ENCODE measurements at regions not wholly inside any gene's neighbourhood (a gene's known extent, or its start where the extent isn't known, plus 50 kb on each side); places are given as distances from the start of the nearest gene placed in this dataset.

DNA sequence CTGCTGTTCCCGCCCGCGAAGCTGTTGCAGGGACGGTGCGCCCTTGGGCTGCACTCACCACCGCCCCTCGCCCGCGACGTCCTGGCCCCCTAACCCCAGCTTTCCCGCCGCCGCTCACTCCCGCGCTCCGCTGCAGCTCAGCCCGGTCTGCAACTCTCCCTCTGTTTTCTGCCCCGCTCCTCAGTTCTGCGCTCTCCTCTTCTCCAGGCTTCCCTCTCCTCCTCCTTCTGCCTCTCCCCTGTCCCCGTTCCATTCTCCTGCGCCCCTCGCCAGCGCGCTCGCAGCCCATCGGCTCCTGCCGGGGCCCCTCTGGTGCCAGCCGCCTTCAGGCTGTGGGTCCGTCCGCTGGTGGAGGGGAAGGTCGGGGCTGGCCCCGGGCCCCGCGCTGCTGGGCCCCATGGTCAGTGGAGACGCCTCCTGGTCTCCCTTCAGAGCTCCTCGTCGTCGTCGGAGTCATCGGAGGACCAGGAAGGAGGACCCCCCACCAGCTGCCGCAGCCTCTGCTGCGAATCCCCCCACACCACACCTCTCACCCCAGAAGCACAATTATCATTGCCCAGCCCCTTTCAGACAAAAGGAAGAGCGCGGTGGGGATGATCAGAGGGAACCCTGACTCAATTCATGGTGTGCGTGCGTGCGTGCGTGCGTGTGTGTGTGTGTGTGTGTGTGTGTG lies 223.2 kb upstream of the FOXF1 start:
- DNase-seq, result no peak

DNA sequence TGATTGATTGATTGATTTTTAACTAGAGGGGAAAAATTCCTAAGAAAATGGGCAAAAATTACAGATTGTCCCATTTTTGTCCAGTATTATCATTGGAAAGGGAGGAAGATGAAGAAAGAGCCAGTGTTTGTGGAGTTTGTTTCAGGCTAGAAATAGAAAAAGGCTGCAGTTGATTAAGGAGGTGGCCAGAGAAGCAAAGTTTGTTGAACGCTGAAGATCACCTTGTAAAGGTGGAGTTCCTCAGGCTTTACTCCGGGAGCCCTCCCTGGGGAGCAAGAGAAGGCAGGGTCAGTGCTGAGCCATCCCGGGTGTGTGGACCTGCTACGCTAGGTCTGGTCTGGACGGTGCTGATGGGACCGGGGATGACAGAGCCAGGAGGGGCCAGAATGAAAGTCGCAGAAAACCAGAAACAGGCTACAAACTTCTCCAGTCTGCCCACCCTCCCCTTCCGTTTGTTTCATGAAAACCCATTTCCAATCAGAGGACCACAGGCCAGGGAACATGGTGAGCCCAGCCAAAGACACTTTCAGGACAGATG lies 222.6 kb upstream of the FOXF1 start:
- DNase-seq, result no peak

DNA sequence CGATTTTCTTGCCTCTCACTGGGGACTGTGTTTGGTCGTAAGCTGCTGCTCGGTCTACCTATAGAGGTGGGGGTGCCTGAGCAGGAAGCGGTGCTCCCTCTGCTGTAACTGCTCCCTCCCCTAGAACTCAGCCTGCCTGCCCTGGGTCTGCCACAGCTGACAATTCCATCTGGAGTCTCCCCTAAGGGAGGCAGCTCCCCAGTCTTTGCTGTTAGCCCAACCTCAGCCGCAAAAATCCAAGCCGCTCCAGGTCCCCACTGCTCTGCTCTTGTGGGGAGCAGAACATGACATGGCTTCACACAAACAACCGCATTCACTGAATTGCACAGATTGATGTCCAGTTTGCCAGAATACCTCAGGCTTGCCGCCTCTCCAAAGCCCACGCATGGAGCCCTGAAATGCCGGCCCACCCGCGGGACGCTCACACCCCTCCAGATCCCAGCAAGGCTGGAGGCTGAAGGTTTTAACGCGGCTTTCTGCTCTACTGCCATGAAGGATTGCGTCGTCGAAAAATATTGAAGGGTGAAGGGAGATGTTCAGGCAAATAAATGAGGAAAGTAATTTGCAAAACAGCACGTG lies 221.5 kb upstream of the FOXF1 start:
- DNase-seq, result no peak

DNA sequence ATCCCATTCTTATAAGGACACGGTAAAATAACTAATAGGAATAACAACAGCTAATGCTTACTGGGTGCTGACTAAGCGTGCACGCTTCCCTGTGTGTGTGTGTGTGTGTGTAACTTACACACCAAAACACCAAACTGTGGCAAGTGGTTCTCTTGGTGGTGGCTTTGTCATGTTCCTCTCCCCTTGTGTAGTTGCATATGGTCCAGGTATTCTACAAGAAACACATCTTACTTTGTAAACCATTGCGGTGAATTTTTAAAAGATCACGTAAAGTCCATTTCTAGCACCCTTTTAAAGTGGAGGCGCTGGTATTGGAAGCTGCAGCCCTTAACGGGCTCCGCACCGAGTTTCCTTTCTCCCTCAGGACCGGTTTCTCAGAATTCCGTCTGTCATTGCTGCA lies 221.0 kb upstream of the FOXF1 start:
- no peak for DNase-seq

DNA sequence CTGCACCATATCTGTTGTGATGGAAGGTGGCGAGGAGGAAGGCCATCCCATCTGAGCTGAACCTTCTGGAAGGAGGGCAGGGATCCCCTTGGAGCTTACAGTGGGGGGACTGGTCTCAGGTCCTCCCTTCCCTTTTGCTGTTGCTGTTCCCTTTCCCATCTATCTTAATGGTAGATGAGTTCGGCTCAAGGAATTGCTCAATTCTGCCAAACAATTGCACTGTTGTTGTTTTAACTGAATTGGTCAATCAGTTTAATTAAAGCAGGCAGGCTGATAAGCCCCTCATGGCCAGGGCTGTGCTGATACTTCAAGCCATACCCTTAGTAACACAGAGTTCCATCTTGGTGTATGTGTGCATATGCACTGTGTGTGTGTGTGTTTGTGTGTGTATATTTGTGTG lies 220.4 kb upstream of the FOXF1 start:
- no peak for DNase-seq

DNA sequence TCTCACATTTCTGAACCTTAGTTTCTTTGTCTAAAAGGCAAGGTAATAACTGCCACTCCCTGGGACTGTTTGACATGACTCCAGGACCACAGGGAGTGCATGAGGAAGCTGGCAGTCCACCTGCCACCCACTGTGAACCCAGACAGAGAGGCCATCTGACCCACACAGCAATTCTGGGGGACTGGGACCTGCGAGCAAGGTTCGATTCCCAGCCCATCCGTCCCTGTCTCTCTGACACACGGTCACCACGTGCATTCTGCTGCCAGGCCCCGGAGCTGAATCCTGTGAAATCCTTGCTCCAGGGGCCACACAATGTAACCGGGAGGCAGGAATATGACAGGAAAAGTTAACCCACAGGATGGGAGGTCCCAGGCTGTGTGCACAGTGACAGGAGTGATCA lies 218.8 kb upstream of the FOXF1 start:
- DNase-seq, result no peak

DNA sequence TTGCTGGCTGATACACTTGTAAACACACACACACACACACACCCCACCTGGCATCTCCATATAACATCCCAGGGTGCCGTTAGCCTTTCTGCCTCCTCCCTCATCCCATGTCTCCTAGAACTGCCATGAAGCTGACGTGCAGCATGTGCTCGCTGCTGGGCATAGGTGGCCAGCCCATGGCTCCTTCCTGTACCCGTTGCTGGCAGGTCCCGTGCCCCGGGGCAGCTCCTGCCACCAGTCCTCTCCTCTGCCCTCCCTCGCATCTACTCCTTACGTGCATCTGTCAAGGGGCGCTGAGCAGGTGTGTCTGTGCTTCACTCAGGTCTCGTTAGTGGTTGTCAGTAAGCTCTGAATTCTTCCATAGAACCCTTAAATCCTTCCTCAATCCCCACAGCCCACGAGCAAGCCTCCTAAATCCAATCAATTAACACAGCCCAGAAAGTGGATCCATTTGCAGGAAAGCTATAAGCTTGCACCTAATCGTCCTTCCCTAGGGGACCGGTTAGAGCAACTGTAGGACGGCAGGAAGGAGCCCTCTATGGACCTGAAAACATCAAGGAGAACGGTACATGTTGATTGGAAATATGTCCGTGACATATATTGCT lies 218.1 kb upstream of the FOXF1 start:
- DNase-seq, result no peak

DNA sequence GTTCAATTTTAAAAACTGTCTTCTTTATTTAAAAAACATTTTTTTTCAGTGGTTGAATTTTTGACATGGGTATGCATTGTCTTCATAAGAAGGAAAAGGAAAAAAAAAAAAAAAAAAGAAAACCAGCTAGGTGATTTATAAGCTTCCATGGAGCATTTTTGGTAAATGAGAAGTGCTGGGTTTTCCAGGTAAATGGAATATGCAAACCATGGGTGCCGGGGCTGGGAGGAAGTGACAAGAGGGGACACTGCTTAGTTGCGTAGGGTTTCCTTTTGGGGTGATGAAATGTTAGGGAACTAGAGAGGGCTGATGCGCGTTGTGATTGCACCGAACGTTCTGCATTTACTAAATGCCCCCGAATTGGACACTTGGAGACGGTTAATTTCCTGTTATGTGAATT lies 217.4 kb upstream of the FOXF1 start:
- no peak for DNase-seq

DNA sequence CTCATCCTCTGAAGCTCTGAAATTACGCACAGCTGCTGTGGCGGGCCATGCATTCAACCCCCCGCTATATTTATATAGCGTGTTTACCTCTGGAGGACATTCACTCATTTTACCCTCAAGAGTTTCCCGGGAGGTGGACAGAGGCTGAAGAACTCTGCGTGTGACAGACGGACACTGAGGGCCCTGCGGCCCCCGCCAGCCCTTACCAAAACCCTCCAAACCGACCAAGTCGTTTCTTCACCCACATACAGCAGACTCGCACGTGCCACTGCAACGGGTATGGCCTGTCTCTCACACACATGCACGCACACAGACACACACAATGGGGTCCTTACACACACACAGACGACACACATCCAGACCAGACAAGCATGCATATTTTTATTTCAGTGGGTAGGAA lies 216.4 kb upstream of the FOXF1 start:
- DNase-seq, result no peak

DNA sequence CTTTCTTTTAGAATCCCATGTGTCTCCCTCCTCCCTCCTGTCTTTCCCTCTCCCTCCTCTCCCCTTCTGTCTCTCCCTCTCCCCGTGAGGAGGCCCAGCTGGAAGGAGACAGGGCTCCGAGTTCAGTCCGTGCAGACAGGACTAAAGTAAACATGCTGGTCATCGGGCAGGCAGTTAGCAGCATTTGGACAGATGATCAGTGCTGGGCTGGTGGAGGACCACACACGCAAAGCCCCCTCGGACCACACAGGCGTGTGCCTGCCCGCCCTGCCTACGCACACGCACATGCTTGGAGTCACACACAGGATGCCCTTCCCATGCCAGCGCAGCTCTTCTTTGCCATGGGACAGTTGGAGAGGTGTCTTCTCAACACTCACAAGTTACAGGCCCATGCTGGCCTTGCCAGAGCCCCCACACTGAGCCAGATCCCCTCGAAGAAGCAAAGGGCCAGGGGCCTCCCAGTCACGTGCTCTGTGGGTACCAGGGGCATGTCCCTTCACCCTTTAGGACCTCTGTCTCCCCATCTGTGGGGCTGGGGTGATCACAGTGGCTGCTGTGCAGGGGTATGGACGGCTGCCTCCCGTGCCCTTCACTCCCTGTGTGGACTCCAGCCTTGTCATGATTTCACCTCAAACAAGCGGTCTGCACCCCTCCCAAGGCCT lies 215.7 kb upstream of the FOXF1 start:
- no peak for DNase-seq

DNA sequence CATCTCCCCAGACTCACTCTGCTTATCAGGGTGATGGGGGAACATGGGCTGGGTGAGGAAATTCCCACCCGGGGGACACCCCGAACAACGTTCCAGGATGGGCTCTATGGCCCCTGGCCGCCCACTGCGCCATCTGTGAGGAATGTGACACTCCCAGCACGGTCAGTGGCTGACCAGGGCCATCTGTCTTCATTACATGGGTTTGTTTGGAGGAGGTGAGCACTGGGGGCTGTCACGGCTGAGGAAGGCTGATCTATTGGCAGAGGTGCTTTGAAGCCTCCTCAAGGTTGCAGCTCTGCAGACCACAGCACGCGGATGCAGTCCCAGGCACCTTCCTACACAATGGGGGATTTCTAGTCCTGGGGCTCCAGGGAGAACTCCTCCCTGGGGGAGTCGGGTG lies 214.1 kb upstream of the FOXF1 start:
- no peak for DNase-seq

DNA sequence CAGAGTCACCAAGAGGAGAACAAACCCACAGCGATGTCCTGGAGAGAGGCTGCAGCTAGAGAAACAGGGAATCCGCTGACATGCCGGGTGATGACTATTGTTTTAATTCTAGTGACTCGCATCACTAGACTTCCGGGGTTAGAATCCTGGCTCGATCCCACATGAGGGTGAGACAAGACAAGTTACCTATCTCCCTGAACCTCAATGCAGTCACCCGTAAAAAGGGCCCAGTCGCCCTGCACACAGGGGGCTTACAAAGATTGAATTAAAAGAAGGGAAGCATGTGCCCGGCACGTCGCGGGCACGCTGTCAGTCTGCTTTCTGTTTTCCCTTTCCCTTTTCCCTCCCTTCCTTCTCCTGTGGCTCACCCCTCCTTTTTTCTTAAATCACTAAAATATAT lies 212.9 kb upstream of the FOXF1 start:
- DNase-seq, result no peak

DNA sequence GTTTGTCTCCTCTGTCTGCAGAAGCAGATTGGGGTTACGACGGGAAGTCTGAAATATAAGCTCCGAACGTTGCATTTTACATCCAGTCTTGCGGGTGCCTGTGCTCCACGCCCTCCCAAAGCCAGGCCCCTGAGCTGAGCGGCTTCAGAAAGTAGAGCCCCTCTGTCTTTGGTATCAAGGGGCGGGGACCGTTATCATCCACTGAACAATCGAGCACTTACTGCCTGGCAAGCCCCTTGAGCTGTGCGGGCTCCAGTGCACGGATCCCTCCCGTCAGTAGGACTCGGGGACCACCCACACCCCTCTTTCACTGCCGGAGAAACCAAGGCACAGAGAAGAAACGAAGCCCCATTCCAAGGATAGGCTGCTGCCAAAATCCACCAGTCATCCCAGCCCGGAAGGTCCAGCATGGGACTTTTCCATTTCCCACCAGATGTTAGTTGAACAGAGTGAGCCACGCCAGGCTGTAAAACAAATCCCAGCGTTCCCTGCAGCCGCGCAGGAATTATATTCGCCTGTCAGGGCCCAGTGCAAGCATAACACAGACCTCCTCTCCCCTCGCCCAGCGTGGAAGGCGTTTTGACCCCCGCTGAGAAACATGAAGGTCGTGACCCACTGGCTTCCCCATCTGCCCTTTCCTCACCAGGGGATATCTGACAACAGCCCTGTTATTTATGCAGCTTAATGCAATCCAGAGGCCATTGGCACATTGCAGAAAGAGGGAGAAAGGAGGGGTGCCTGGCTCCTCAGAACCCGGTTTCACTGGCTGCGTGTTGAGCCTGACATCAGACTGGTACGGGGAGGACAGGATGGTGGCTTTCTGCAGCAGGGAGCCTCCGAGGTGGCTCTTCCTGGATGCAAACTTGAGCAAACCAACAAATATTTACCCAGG lies 212.2 kb upstream of the FOXF1 start:
- no peak for DNase-seq

DNA sequence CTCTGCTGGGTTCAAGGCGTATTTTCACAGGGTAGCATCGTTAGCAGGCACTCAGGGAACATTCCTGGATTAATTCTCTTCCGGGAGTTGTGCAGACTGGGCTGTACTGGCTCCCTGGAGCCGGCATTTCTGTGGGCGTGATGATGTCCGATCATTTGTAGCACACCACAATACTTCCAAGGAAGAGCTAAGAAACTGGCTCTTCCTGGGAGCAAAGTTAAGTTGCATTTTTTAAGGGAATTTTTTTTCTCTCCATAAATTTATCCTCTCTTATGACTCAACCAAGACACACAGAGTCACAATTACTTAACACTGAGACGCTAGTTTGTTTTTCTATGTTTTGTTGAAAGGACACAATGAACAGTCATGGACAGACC lies 211.6 kb upstream of the FOXF1 start:
- DNase-seq, result no peak

DNA sequence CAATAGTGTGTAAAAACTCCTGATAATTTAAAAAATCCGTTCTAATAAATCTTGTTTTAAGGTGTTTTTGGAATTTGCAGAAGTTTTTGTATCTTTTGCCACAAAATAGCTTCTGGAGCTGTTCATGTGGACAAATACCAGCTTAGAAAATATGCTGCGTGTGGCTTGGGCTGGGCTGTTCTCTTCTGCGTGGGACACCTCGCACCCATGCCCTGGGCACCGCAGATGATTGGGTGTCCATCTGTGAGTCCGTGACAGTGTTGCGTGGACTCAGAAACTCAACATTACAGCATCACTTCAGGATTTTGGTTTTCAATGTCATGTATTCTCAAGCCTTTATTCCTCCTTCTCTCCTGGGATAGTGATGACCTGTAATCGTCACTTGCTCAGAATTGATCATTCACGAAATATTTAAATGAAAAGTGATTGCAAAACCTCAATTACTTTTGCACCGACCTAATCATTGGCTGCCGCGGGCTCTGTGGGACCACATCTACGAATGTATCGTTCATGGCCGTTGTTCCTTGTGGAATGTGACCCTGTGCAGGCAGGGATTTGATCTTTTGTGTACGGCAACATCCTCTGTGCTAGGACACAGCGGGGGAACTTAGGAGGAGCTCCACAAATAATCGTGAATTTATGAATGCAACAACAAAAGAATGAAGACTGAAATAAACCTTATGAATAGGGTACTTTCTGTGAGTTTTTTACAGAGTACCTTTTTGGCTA lies 210.3 kb upstream of the FOXF1 start:
- DNase-seq, result no peak

DNA sequence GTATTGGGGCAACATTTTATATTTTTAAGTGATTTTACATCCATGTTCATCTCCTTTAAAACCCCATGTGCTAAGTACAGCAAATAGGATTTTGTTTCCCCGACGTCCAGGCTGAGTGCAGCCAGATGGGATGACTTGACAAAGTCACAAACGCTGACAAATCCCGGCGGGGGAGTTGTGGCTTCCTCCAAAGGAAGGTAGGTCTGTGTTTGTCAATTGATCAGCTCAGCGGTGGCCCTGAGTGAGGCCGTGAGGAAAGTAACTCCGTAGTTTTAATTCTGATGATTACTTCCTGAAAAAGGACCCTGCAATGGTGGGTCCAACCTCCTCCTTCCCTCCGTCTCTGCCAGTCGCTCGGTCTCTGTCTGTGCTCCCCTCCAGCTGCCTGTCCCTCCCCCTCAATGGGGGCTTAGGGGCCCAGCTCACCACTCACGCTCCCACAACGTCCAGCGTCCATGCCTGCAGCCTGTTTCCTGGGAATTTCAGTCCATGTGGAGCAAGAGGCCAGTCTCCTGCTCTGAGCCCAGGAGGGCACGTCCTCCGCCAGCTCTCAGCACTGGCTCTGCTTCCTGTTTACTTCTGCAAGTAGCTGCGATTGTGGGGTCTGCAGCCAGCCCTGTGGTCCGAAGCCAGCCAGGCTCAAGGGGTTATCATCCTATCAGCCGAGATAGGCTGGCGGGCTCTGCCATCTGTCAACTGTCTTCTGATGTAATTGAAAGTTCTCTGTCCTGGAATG lies 209.4 kb upstream of the FOXF1 start:
- DNase-seq, result no peak

DNA sequence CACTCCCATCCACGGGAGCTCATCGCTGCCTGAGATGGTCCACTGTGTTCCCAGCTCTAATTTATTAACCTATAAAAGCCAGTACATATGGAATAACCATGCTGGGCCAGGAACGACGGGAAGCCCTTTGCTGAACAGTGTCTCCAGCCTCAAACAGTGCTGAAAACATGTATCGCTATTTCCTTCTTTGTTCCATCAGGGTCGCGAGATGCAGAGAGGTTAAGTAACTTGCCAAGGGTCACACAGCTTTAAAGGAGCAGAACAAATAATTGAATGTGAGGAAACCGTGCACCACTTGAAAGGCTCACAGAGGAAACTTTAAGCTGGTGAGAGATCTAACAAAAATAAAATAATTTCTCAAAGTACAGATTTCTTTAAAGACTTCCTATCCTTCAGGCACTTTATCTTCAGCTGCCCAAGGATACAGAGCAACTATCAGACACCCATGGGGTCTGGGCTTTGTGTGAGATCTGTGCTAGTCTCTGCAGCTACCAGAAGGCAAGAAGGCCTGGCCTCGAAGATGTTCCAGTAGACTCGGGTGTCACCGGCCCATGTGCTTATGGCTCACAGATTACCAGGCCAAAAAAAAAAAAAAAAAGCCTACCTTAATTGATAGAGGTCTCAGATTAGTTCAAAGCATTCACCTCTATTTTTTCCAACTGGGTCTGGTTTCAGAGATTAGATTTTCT lies 207.8 kb upstream of the FOXF1 start:
- DNase-seq, result no peak

DNA sequence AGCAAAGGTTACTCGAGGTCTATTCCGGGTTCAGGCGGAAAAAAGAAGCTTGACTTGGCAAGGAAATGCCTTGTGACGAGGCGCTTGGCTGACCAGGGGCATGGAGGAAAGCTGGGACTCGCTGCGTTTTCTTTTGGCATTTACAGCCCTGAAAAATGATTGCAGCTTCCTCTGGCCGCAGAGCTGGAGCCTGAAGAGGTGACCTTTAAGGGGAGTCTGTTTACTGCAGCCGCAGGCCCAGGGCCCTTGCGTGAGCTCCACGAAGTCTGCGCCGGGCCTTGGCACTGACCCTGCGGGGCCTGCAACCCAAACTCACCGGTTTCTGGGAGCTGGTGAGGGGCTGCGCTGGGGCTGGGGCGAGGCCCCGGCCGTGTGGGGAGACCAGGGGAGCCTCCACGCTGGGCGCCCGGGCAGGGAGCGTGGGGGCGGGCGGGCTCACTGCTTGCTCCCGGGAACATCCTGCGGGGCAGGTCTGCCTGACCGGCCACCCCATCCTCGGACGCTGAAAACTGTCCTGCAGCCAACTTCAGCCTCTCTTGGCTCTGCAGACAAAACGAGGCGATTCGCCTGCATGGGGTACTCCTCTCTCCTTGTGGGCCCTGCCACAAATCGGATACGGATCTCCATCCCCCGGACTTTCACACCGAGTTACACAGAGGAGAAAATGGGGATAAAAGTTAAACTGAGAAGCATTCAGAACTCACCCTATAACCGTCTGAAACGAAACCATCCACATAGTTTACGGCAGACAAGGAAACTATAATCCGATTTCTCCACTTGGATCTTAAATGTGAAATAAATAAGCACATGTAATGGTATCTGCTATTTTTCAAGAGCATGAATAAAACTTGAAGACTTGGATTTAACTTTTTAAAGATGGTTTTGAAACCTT lies 206.3 kb upstream of the FOXF1 start:
- no peak for DNase-seq

DNA sequence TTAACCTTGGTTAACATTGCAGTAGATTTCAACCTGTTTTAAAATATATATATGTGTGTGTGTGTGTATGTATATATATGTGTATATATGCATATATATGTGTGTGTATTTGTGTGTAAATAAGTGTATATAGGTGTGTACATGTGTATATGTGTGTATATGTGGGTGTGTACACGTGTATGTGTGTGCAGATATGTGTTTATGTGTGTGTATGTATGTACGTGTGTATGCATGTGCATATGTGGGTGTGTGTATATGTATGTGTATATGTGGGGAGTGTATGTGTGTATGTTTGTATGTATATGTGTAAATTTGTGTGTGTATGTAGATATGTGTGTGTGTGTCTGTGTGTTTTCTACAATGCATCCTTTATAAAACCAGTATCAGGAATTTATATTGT lies 205.5 kb upstream of the FOXF1 start:
- DNase-seq, result no peak

DNA sequence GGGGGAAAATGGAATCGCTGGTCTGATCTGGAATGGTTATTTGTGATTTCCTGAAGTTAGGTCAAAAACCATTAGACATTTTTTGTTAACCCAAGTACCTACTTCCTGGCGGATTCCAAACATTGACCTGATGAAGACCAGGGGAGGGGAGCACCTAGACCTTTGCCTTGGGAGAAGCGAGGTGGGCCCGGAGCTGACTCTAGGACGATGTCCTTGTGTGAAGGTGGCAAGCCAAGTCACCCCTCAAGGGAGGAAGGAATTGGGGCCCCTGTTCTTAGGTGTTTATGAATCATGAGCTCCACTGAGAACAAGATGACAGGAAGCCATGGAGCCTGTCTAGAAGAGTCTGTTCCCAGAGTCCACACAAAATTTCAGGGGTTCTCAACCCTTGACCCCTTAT lies 204.9 kb upstream of the FOXF1 start:
- DNase-seq, result no peak
